GM08714 (cell line): ENCODE measurements at regions not wholly inside any gene's neighbourhood (a gene's known extent, or its start where the extent isn't known, plus 50 kb on each side); places are given as distances from the start of the nearest gene placed in this dataset.
"Not testable (repeated sequence)": the region's sequence is repeated elsewhere in the genome, so short reads cannot be mapped to it uniquely, and the experiment has no call there.

Source experiments
- H3K4me3 ChIP-seq: fragments of 200-500 bp; sonication (Bioruptor generic); 2 replicates; pipeline ENCODE4 v1.5.1; 2014; ENCODE audit warnings: mild to moderate bottlenecking, low read length, inconsistent platforms
- ZNF274 ChIP-seq: IDR thresholded peaks from 2 replicates; pipeline ENCODE4 v1.6.1; 2012; ENCODE audit warnings: mild to moderate bottlenecking, low read depth, low read length

GRCh38 chr4:77431546-77431945 lies 174.1 kb upstream of the CXCL13 start:
- TF ChIP-seq ZNF274 = no peak

DNA sequence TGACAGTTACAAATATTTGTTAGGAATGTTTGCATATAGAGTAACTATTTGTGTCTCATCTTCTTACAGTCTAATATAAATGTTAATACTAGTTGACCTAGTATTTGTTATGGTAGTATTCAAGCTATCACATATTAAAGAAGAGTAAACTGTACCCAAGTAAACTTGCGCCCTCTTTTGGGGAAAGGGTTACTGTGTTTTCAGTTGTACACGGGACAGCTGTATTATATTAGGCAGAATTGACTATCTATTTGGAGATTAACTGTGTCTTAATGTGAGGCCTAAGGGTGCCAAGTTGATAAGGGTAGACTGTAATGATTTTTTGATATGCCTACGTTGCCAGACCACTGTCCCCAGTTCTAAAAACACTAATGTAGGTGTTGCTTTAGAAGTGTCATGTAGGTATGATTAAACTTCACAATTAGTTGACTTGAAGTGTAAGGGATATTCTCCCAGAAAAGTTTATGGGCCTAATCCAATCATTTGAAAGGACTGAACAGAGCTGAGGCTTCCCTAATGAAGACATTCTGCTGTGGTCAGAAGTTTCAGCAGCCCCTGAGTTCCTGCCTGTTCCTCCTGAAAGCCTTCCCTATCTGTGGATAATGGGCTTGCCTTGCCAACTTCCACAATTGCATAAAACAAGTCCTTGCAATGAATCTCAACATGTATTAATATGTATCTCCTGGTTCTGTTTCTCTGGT lies 172.8 kb upstream of the CXCL13 start:
- no peak overlapping the region for H3K4me3 ChIP-seq
- no peak for TF ChIP-seq ZNF274

More at GRCh38 chr4:77431546-77431945, 174.1 kb upstream of the CXCL13 start:
- no peak overlapping the region for H3K4me3 ChIP-seq

GRCh38 chr4:77433418-77433733 lies 172.2 kb upstream of the CXCL13 start:
- no peak overlapping the region for H3K4me3 ChIP-seq
- no peak for TF ChIP-seq ZNF274

DNA sequence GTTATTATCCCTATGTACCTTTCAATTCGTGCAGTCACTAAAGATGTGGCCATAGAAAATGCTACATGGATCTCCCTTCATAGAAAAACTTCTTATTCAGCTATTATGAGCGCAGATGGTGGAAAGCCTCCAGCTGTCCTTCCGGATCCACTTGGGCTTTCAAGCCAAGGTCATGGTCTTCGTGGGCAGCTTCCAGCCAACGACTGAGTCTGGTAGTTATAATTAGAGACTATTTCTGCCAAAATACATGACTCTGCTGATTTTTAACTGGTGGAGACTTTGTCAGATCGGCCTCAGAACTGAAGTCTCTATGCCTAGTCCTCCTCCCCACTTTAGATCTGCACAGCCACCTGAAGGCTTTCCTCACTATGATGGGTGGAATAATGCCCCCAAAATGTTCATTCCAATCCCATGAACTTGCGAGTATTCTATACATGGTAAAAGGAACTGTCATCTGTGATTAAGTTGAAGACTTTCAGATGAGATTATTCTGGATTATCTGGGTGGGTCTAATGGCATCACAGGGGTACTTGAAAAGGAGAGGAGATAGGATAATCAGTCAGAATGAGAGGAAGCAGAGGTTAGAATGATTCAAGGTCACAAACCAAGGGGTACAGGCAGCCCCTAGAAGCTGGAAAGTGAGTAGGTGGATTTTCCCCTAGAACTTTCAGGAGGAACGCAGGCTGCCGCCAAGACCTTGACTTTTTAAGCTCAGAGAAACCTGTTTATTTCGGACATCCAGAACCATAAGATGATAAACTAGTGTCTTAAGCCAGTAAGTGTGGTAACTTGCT lies 171.1 kb upstream of the CXCL13 start:
- no peak for TF ChIP-seq ZNF274
- no peak overlapping the region for H3K4me3 ChIP-seq

DNA sequence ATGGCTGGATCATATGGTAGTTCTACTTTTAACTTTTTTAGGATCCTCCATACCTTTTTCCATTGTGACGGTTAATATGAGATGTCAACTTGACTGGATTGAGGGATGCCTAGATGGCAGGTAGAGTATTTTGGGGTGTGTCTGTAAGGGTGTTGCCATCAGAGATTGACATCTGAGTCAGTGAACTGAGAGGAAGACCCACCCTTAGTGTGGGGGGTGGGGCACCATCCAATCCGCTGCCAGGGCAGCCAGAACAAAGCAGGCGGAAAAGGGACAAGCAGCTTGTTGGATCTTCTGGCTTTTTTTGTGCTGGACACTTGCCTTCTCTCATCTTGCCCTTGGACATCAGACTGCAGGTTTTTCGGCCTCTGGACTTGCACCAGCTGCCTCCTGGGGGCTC lies 168.5 kb upstream of the CXCL13 start:
- H3K4me3 ChIP-seq = no peak overlapping the region

GRCh38 chr4:77438549-77438948 lies 167.1 kb upstream of the CXCL13 start:
- TF ChIP-seq ZNF274 = no peak
- H3K4me3 ChIP-seq = no peak overlapping the region

More for the DNA sequence above, 168.5 kb upstream of the CXCL13 start:
- TF ChIP-seq ZNF274 = no peak

- TF ChIP-seq ZNF274 = no peak
- no peak overlapping the region for H3K4me3 ChIP-seq
Observed at GRCh38 chr4:77443941-77444340, 161.7 kb upstream of the CXCL13 start.

GRCh38 chr4:77445823-77446222 lies 159.8 kb upstream of the CXCL13 start:
- TF ChIP-seq ZNF274 = no peak
- no peak overlapping the region for H3K4me3 ChIP-seq

- no peak for TF ChIP-seq ZNF274
- H3K4me3 ChIP-seq = no peak overlapping the region
Observed at GRCh38 chr4:77446601-77447000, 159.0 kb upstream of the CXCL13 start.

GRCh38 chr4:77449171-77449570 lies 156.4 kb upstream of the CXCL13 start:
- H3K4me3 ChIP-seq = no peak overlapping the region
- no peak for TF ChIP-seq ZNF274

- no peak overlapping the region for H3K4me3 ChIP-seq
- TF ChIP-seq ZNF274 = no peak
Observed at GRCh38 chr4:77450006-77450405, 155.6 kb upstream of the CXCL13 start.

DNA sequence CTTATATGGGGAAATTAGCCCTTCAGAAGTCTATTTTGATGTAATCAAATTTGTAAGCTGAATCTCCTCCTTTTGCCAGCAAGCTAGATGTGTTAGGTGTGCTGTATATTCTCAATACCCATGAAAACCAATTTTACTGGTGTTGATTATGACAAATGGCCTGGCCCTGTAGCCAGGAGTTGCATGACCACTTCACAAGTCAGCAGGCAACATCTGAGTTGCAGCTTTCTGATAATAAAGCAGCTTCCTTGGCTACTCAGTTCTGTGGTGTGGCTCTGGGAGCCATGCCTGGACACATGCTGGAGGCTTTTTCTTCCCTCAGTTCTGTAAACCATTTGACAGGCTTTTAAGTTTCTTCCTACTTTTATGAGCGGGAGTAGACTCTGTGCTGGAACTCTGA lies 154.1 kb upstream of the CXCL13 start:
- no peak overlapping the region for H3K4me3 ChIP-seq
- TF ChIP-seq ZNF274 = no peak

- not testable (repeated sequence) for H3K4me3 ChIP-seq
Observed at GRCh38 chr4:77452117-77452516, 153.5 kb upstream of the CXCL13 start.

GRCh38 chr4:77453911-77454310 lies 151.7 kb upstream of the CXCL13 start:
- H3K4me3 ChIP-seq = no peak overlapping the region

DNA sequence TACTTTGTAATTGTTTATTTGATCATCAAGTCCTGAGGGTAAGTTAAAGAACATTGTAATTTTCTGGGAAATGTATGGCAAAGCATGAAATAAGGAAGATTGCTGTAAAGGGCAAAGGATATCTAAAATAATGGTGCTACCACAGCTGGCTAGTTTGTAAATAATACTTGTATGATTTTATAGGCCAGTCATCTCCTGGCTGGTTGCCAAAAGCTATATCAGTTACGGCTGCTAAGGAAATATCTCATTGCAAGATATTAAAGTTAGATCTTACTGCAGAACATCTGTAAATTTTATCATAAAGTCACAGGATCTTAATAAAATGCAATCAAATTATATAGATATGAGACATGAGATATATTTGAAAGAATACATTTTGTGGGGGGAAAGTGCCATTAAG lies 150.8 kb upstream of the CXCL13 start:
- H3K4me3 ChIP-seq = no peak overlapping the region
- TF ChIP-seq ZNF274 = no peak

More at GRCh38 chr4:77453911-77454310, 151.7 kb upstream of the CXCL13 start:
- no peak for TF ChIP-seq ZNF274

DNA sequence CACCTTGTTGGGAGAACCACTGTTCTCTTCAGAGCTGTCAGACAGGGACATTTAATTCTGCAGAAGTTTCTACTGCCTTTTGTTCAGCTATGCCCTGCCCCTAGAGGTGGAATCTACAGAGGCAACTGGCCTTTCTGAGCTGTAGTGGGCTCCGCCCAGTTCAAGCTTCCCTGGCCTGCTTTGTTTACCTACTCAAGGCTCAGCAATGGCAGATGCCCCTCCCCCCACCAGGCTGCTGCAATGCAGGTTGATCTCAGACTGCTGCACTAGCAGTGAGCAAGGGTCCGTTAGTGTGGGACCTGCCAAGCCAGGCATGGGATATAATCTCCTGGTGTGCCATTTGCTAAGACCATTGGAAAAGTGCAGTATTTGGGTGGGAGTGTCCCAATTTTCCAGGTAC lies 141.5 kb upstream of the CXCL13 start:
- H3K4me3 ChIP-seq = not testable (repeated sequence)
